Stomach (tissue), 8 donors: ENCODE measurements at regions not wholly inside any gene's neighbourhood (a gene's known extent, or its start where the extent isn't known, plus 50 kb on each side); places are given as distances from the start of the nearest gene placed in this dataset.

Experiments
- DNase-seq, 2 donors: peaks; one replicate each; pipeline versions ENCODE4 v3.0.0 to v3.0.0-alpha.2; 2013 to 2019
- H3K27ac ChIP-seq, 5 donors: fragments of 200-600 bp in 4 of 5; sonication (generic) in 4 of 5; one replicate each; pipeline ENCODE4 v1.5.1; 2013 to 2019; ENCODE audit warnings: mild to moderate bottlenecking in 1 of 5, moderate library complexity in 1 of 5
- H3K27me3 ChIP-seq, 3 donors: fragments of 200-600 bp; sonication (generic); one replicate each; pipeline ENCODE4 v1.5.1; 2017 to 2019; ENCODE audit warnings: mixed run types in 1 of 3
- H3K36me3 ChIP-seq, 4 donors: fragments of 200-600 bp; sonication (generic); 1 replicate in 3 of 4; 2 replicates in 1 of 4; pipeline ENCODE4 v1.5.1; 2016 to 2019
- H3K4me1 ChIP-seq, 4 donors: fragments of 200-600 bp; sonication (generic); one replicate each; pipeline ENCODE4 v1.5.1; 2016 to 2019
- H3K4me3 ChIP-seq, 4 donors: fragments of 200-600 bp; sonication (generic) in 3 of 4; one replicate each; pipeline ENCODE4 v1.5.1; 2016 to 2019; ENCODE audit warnings: mild to moderate bottlenecking in 1 of 4
- H3K9me3 ChIP-seq, 4 donors: fragments of 200-600 bp; sonication (generic); one replicate each; pipeline ENCODE4 v1.5.1; 2016 to 2019
- EP300 ChIP-seq: sonication (generic); formaldehyde crosslinking; IDR thresholded peaks from one replicate; pipeline ENCODE4 v1.6.1; 2017; ENCODE audit warnings: antibody characterized with exemption
- POLR2A ChIP-seq, 4 donors: fragments of 450-650 bp; IDR thresholded peaks; one replicate each; pipeline ENCODE4 v1.6.1; 2016; ENCODE audit warnings: antibody characterized with exemption in 4 of 4, control low read depth in 2 of 4, mild to moderate bottlenecking in 1 of 4, moderate library complexity in 1 of 4
- POLR2AphosphoS5 ChIP-seq, 3 donors: sonication (generic); formaldehyde crosslinking; IDR thresholded peaks; one replicate each; pipeline ENCODE4 v1.6.1; 2016; ENCODE audit warnings: antibody characterized with exemption in 3 of 3
- WGBS, 5 donors: extraction: QIAGEN DNeasy Blood & Tissue Kit in 3 of 5; methylation state at CpG; one replicate each; pipeline versions ENCODE4 v1.1.5 to v1.1.7; 2013 to 2018; 5-methylcytosine and 5-hydroxymethylcytosine counted together
- intact Hi-C: fragments of 100-400 bp; cut with DNase I; formaldehyde crosslinking; loops from one replicate; pipeline ENCODE4 v1.15.1; 2023; ENCODE audit warnings: low total_unique reads
- TF ChIP-seq, protein P1 (sequence below), 7 experiments: fragments of 450-650 bp in 4 of 7; fragments of 200-600 bp in 3 of 7; sonication (generic) in 3 of 7; IDR thresholded peaks; one replicate each; pipeline ENCODE4 v1.5.1; 2016 to 2019; ENCODE audit warnings: antibody characterized with exemption in 7 of 7, control low read depth in 2 of 7, mild to moderate bottlenecking in 1 of 7
- donor health status: healthy with polysubstance abuse.
- donor health status: Bipolar disorder and iron deficiency.
- donor health status: healthy.

- DNase-seq, result no peak
- Histone ChIP-seq H3K27me3 (no peaks in the 10 kb centered on the region), H3K27ac (no peak overlapping the region), H3K4me3 (no peak overlapping the region), H3K9me3 (no peaks in the 10 kb centered on the region), H3K36me3 (no peaks in the 10 kb centered on the region), H3K4me1 (no peaks in the 10 kb centered on the region)
- TF ChIP-seq POLR2AphosphoS5 (IDR thresholded peaks at IDR 0.05) (no peak), EP300 (no peak), POLR2A (IDR thresholded peaks at IDR 0.05) (no peak)
- TF ChIP-seq, protein P1, sequence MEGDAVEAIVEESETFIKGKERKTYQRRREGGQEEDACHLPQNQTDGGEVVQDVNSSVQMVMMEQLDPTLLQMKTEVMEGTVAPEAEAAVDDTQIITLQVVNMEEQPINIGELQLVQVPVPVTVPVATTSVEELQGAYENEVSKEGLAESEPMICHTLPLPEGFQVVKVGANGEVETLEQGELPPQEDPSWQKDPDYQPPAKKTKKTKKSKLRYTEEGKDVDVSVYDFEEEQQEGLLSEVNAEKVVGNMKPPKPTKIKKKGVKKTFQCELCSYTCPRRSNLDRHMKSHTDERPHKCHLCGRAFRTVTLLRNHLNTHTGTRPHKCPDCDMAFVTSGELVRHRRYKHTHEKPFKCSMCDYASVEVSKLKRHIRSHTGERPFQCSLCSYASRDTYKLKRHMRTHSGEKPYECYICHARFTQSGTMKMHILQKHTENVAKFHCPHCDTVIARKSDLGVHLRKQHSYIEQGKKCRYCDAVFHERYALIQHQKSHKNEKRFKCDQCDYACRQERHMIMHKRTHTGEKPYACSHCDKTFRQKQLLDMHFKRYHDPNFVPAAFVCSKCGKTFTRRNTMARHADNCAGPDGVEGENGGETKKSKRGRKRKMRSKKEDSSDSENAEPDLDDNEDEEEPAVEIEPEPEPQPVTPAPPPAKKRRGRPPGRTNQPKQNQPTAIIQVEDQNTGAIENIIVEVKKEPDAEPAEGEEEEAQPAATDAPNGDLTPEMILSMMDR (IDR thresholded peaks at IDR 0.05), result no peak
- intact Hi-C loops, result no loop called here
Observed at GRCh38 chr4:162450531-162451035, 286.8 kb upstream of the FSTL5 start.

GRCh38 chr4:162443510-162443909, 279.7 kb upstream of the FSTL5 start:
- no peaks in the 10 kb centered on the region for H3K36me3 ChIP-seq
- H3K27me3 ChIP-seq, result no peaks in the 10 kb centered on the region
- DNase-seq, result no peak
- no peaks in the 10 kb centered on the region for H3K9me3 ChIP-seq
- TF ChIP-seq POLR2AphosphoS5 (IDR thresholded peaks at IDR 0.05), result no peak
- TF ChIP-seq, protein P1 (IDR thresholded peaks at IDR 0.05), result no peak
- H3K4me3 ChIP-seq, result no peak overlapping the region
- WGBS, 5 donors, result 57 to 79% (median 67%) methylated on average over 2 of the region's 2 CpGs
- H3K27ac ChIP-seq, result no peak overlapping the region
- intact Hi-C loops, result no loop called here
- H3K4me1 ChIP-seq, result no peaks in the 10 kb centered on the region

DNA sequence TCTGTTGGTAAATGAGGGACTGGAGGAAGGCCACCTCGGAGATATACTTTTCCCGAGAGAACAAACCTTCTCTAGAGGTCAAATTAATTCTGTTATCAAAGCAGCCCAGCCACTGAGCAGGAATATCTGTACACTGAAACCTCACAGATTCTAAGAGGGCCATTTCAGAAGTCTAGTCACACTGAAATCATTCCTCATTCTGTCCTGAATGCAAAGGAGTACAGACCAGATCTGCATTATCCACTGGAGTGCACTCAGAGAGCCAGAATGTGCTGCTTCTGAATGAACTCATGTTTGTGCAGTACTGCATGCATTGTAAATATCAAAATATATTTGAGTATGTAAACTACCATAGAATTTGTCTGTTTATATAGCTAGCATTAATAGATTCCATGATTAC, 278.3 kb upstream of the FSTL5 start:
- no peak overlapping the region for H3K27ac ChIP-seq
- intact Hi-C loops, result no loop called here
- no peaks in the 10 kb centered on the region for H3K9me3 ChIP-seq
- TF ChIP-seq, protein P1 (IDR thresholded peaks at IDR 0.05), result no peak
- TF ChIP-seq EP300 (no peak), POLR2AphosphoS5 (IDR thresholded peaks at IDR 0.05) (no peak)
- no peaks in the 10 kb centered on the region for H3K36me3 ChIP-seq
- no peaks in the 10 kb centered on the region for H3K27me3 ChIP-seq
- H3K4me1 ChIP-seq, result no peaks in the 10 kb centered on the region
- WGBS, 5 donors, result 35 to 56% (median 45%) methylated on average over 2 of the region's 2 CpGs
- no peak for DNase-seq
- H3K4me3 ChIP-seq, result no peak overlapping the region

DNA sequence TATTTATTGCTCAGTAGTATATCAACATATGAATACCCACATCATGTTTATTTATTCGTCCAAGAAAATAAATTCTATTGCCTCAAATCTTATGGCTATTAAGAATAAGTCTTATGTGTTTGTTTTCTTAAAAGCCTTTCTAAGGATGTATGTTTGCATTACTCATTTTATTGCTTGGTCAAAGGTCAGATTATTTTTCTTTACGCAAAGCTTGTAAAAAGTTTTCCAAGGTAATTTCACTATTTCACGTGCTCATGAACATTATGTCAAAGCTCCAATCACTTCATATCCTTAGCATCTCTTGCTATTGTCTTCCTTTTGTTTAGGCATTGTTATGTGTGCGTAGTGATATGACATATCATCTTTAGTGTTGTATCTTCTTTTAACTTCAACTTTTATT, 258.5 kb upstream of the FSTL5 start:
- Histone ChIP-seq H3K27me3 (no peaks in the 10 kb centered on the region), H3K36me3 (no peaks in the 10 kb centered on the region), H3K27ac (no peak overlapping the region), H3K4me1 (no peaks in the 10 kb centered on the region), H3K9me3 (no peaks in the 10 kb centered on the region), H3K4me3 (no peak overlapping the region)
- intact Hi-C loops, result no loop called here
- TF ChIP-seq POLR2AphosphoS5 (IDR thresholded peaks at IDR 0.05), result no peak
- no peak for TF ChIP-seq EP300
- TF ChIP-seq POLR2A (IDR thresholded peaks at IDR 0.05), result no peak
- TF ChIP-seq, protein P1 (IDR thresholded peaks at IDR 0.05), result no peak
- DNase-seq, result no peak
- 82 to 86% (median 84%) methylated on average over 4 of the region's 4 CpGs for WGBS, 5 donors
